ENCODE measurements at regions not wholly inside any gene's neighbourhood (a gene's known extent, or its start where the extent isn't known, plus 50 kb on each side); places are given as distances from the start of the nearest gene placed in this dataset.

GRCh38 chr2:71827973-71828372 lies 319.7 kb downstream of the CYP26B1 start:
- TF ChIP-seq, protein P1, sequence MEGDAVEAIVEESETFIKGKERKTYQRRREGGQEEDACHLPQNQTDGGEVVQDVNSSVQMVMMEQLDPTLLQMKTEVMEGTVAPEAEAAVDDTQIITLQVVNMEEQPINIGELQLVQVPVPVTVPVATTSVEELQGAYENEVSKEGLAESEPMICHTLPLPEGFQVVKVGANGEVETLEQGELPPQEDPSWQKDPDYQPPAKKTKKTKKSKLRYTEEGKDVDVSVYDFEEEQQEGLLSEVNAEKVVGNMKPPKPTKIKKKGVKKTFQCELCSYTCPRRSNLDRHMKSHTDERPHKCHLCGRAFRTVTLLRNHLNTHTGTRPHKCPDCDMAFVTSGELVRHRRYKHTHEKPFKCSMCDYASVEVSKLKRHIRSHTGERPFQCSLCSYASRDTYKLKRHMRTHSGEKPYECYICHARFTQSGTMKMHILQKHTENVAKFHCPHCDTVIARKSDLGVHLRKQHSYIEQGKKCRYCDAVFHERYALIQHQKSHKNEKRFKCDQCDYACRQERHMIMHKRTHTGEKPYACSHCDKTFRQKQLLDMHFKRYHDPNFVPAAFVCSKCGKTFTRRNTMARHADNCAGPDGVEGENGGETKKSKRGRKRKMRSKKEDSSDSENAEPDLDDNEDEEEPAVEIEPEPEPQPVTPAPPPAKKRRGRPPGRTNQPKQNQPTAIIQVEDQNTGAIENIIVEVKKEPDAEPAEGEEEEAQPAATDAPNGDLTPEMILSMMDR (conservative IDR thresholded peaks at IDR 0.05; ENCODE audit: low read depth, low read length), result no peak
- TF ChIP-seq EZH2 (IDR thresholded peaks at IDR 0.05; ENCODE audit: borderline replicate concordance, low read depth, low read length, poor library complexity, severe bottlenecking), result no peak

All from A673 (cell line).